ENCODE measurements at regions not wholly inside any gene's neighbourhood (a gene's known extent, or its start where the extent isn't known, plus 50 kb on each side); places are given as distances from the start of the nearest gene placed in this dataset.
"Not testable (repeated sequence)": the region's sequence is repeated elsewhere in the genome, so short reads cannot be mapped to it uniquely, and the experiment has no call there.

- intact Hi-C loops (cut with DNase I) = no loop called here
- ATAC-seq (no peak), DNase-seq (ENCODE audit: missing footprints) (no peak)
These were observed 139.0 kb upstream of the MTPN start for GRCh38 chr7:136116186-136116585.

GRCh38 chr7:136114966-136115762 lies 138.0 kb upstream of the MTPN start:
- peak; percentile 59 for ATAC-seq
- DNase-seq (ENCODE audit: missing footprints) = no peak
- intact Hi-C loops (cut with DNase I) = no loop called here

GRCh38 chr7:136114467-136114866 lies 137.3 kb upstream of the MTPN start:
- intact Hi-C loops (cut with DNase I); ATAC-seq; DNase-seq (ENCODE audit: missing footprints): not testable (repeated sequence)

GRCh38 chr7:136109037-136109436 lies 131.9 kb upstream of the MTPN start:
- DNase-seq (ENCODE audit: missing footprints); intact Hi-C loops (cut with DNase I); ATAC-seq: not testable (repeated sequence)

- ATAC-seq (no peak), DNase-seq (ENCODE audit: missing footprints) (no peak)
- intact Hi-C loops (cut with DNase I) = no loop called here
These were observed 128.0 kb upstream of the MTPN start for GRCh38 chr7:136105191-136105590.

- intact Hi-C loops (cut with DNase I) = no loop called here
- ATAC-seq = no peak
- no peak for DNase-seq (ENCODE audit: missing footprints)
These were observed 127.1 kb upstream of the MTPN start for GRCh38 chr7:136104269-136104603.

GRCh38 chr7:136103545-136104268 lies 126.5 kb upstream of the MTPN start:
- DNase-seq (ENCODE audit: missing footprints) (no peak), ATAC-seq (no peak)
- intact Hi-C loops (cut with DNase I) = no loop called here

GRCh38 chr7:136102881-136103280 lies 125.7 kb upstream of the MTPN start:
- intact Hi-C loops (cut with DNase I) = no loop called here
- no peak for DNase-seq (ENCODE audit: missing footprints)
- ATAC-seq = no peak

- intact Hi-C loops (cut with DNase I); DNase-seq (ENCODE audit: missing footprints); ATAC-seq: not testable (repeated sequence)
These were observed 115.6 kb upstream of the MTPN start for GRCh38 chr7:136092714-136093113.

GRCh38 chr7:136087881-136088280 lies 110.7 kb upstream of the MTPN start:
- no peak for DNase-seq (ENCODE audit: missing footprints)
- intact Hi-C loops (cut with DNase I) = loop anchor here (2.0 kb wide), 1 partner anchor 51 kb away; no protein-coding TSS in a partner anchor
- no peak for ATAC-seq

- peak; percentile 100 for ATAC-seq
- intact Hi-C loops (cut with DNase I) = loop anchor here (2.0 kb wide), 1 partner anchor 50 kb away; no protein-coding TSS in a partner anchor
- DNase-seq (ENCODE audit: missing footprints) = no peak
These were observed 109.6 kb upstream of the MTPN start for GRCh38 chr7:136086712-136087111.

- DNase-seq (ENCODE audit: missing footprints) (no peak), ATAC-seq (no peak)
- intact Hi-C loops (cut with DNase I) = no loop called here
These were observed 102.8 kb upstream of the MTPN start for GRCh38 chr7:136079934-136080333.

GRCh38 chr7:136079478-136079892 lies 102.3 kb upstream of the MTPN start:
- no peak for ATAC-seq
- no peak for DNase-seq (ENCODE audit: missing footprints)
- intact Hi-C loops (cut with DNase I) = no loop called here

- ATAC-seq = no peak
- intact Hi-C loops (cut with DNase I) = no loop called here
These were observed 101.9 kb upstream of the MTPN start for GRCh38 chr7:136079066-136079465.

GRCh38 chr7:136078630-136079029 lies 101.5 kb upstream of the MTPN start:
- intact Hi-C loops (cut with DNase I) = no loop called here

More at GRCh38 chr7:136079066-136079465, 101.9 kb upstream of the MTPN start:
- DNase-seq (ENCODE audit: missing footprints) = no peak

GRCh38 chr7:136076954-136077353 lies 99.8 kb upstream of the MTPN start:
- intact Hi-C loops (cut with DNase I) = no loop called here
- ATAC-seq (no peak), DNase-seq (ENCODE audit: missing footprints) (no peak)

More at GRCh38 chr7:136078630-136079029, 101.5 kb upstream of the MTPN start:
- no peak for ATAC-seq
- DNase-seq (ENCODE audit: missing footprints) = no peak

GRCh38 chr7:136074843-136075242 lies 97.7 kb upstream of the MTPN start:
- ATAC-seq = no peak
- intact Hi-C loops (cut with DNase I) = no loop called here
- DNase-seq (ENCODE audit: missing footprints) = no peak

GRCh38 chr7:136072447-136072846 lies 95.3 kb upstream of the MTPN start:
- ATAC-seq (no peak), DNase-seq (ENCODE audit: missing footprints) (no peak)
- intact Hi-C loops (cut with DNase I) = no loop called here

- intact Hi-C loops (cut with DNase I) = no loop called here
- ATAC-seq = no peak
- no peak for DNase-seq (ENCODE audit: missing footprints)
These were observed 93.8 kb upstream of the MTPN start for GRCh38 chr7:136070736-136071505.
